Panc1 (cell line): ENCODE measurements at regions not wholly inside any gene's neighbourhood (a gene's known extent, or its start where the extent isn't known, plus 50 kb on each side); places are given as distances from the start of the nearest gene placed in this dataset.

Source experiments
- ATAC-seq: fragments of 200-7000 bp; cut with Tn5 transposase; 2 replicates; pipeline ENCODE4 v1.9.1; 2020; ENCODE audit warnings: mild to moderate bottlenecking, moderate library complexity
- BruUV-seq: library from RNA; stranded (reverse); fragments of 400-500 nt; replicated peaks from 2 replicates; lab custom pipeline; 2021; lab: Mats Ljungman, UMichigan
- CTCF ChIA-PET: fragments of 300-600 bp; sonication (Branson Sonifier 250); formaldehyde crosslinking; loops from one replicate; lab custom pipeline; 2022; ENCODE audit warnings: antibody characterized with exemption; lab: Charles Lee
- POLR2A ChIA-PET: fragments of 300-600 bp; sonication (Branson Sonifier 250); formaldehyde crosslinking; loops from one replicate; lab custom pipeline; 2022; ENCODE audit warnings: antibody characterized with exemption; lab: Charles Lee
- DNase-seq: peaks from one replicate; pipeline ENCODE4 v3.0.0-alpha.2; 2010; ENCODE audit warnings: low read depth, low spot score
- H3K27ac ChIP-seq: 2 replicates; pipeline ENCODE4 v1.5.1; 2011; ENCODE audit warnings: mild to moderate bottlenecking, low read length, inconsistent platforms
- H3K27me3 ChIP-seq: fragments of 200-500 bp; sonication (Bioruptor generic); 2 replicates; pipeline ENCODE4 v1.6.0; 2014; ENCODE audit warnings: low read length, inconsistent platforms; ENCODE audit not compliant: control insufficient read depth, insufficient read depth
- H3K36me3 ChIP-seq: fragments of 200-500 bp; sonication (Bioruptor generic); 2 replicates; pipeline ENCODE4 v1.5.1; 2014; ENCODE audit warnings: inconsistent platforms, mild to moderate bottlenecking, low read length, moderate library complexity; ENCODE audit not compliant: control insufficient read depth, insufficient read depth
- H3K4me1 ChIP-seq: 2 replicates; pipeline ENCODE4 v1.5.1; 2011; ENCODE audit warnings: inconsistent platforms, mild to moderate bottlenecking, low read length, moderate library complexity; ENCODE audit not compliant: control insufficient read depth, insufficient read depth
- H3K4me3 ChIP-seq, 2 experiments: 2 replicates each; pipeline ENCODE4 v1.5.1; 2011 to 2012; ENCODE audit warnings: low read depth in 2 of 2, low read length in 2 of 2, mild to moderate bottlenecking in 2 of 2, inconsistent platforms in 1 of 2, moderate library complexity in 1 of 2
- H3K9me3 ChIP-seq: fragments of 200-500 bp; sonication (Bioruptor generic); 2 replicates; pipeline ENCODE4 v1.5.1; 2014; ENCODE audit warnings: low read depth, mild to moderate bottlenecking, inconsistent platforms, low read length, moderate library complexity; ENCODE audit not compliant: control insufficient read depth, insufficient read depth
- POLR2AphosphoS5 ChIP-seq: IDR thresholded peaks from 2 replicates; pipeline ENCODE4 v1.6.1; 2012; ENCODE audit warnings: mild to moderate bottlenecking, low read depth, low read length, moderate library complexity
- SIN3A ChIP-seq: IDR thresholded peaks from 2 replicates; pipeline ENCODE4 v1.6.1; 2012; ENCODE audit warnings: low read depth, mild to moderate bottlenecking, low read length, moderate library complexity, borderline replicate concordance; ENCODE audit not compliant: insufficient read depth
- TCF7L2 ChIP-seq: IDR thresholded peaks from 2 replicates; pipeline ENCODE4 v1.6.1; 2011; ENCODE audit warnings: mild to moderate bottlenecking, low read depth, low read length, inconsistent platforms
- in situ Hi-C: cut with HindIII; loops from 2 replicates; pipeline ENCODE4 v1.10.0; 2016; ENCODE audit warnings: low sequenced_read_pairs, low pct_unique_long_range_greater_than_20kb
- intact Hi-C: fragments of 100-400 bp; cut with micrococcal nuclease; formaldehyde crosslinking; loops from one replicate; pipeline ENCODE4 v1.10.0; 2022; ENCODE audit not compliant: unreplicated experiment
- TF ChIP-seq, protein P1 (sequence below): fragments of 450-650 bp; IDR thresholded peaks from 2 replicates; pipeline ENCODE4 v1.5.1; 2017; ENCODE audit warnings: mild to moderate bottlenecking
- TF ChIP-seq, protein P2 (sequence below), 2 experiments: IDR thresholded peaks; 2 replicates each; pipeline ENCODE4 v1.6.1; 2011 to 2012; ENCODE audit warnings: low read depth in 2 of 2, control low read depth in 1 of 2, low read length in 1 of 2, mild to moderate bottlenecking in 1 of 2, moderate library complexity in 1 of 2; ENCODE audit not compliant: insufficient read depth in 1 of 2

DNA sequence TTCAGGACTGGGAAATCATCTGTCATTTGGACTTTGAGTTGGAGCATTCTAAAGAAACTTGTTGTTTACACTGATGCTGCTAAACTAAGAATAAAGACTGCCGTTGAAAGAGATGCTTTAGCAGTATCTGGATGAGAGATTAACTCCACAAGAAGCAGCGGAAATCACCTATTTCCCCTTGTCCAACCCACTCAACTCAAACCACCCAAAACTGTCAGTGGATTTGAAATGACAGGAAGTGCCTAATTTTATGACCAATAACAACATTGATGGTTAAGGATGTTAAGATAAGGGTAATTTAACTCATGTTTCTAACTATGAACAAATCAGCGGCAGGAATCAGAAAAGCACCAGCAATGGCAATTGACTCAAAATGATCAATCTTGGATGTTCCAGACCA, 110.8 kb upstream of the NR2F2 start:
- BruUV-seq: no TSS peak
- no peak overlapping the region for H3K4me3 ChIP-seq
- no peak overlapping the region for H3K27ac ChIP-seq
- H3K9me3 ChIP-seq: no peaks in the 10 kb centered on the region
- DNase-seq: no peak
- no peaks in the 10 kb centered on the region for H3K27me3 ChIP-seq
- intact Hi-C loops (no loop called here), in situ Hi-C loops (no loop called here)
- CTCF ChIA-PET: no interaction called here
- TF ChIP-seq POLR2AphosphoS5 (no peak), SIN3A (no peak), TCF7L2 (no peak)
- TF ChIP-seq, protein P1, sequence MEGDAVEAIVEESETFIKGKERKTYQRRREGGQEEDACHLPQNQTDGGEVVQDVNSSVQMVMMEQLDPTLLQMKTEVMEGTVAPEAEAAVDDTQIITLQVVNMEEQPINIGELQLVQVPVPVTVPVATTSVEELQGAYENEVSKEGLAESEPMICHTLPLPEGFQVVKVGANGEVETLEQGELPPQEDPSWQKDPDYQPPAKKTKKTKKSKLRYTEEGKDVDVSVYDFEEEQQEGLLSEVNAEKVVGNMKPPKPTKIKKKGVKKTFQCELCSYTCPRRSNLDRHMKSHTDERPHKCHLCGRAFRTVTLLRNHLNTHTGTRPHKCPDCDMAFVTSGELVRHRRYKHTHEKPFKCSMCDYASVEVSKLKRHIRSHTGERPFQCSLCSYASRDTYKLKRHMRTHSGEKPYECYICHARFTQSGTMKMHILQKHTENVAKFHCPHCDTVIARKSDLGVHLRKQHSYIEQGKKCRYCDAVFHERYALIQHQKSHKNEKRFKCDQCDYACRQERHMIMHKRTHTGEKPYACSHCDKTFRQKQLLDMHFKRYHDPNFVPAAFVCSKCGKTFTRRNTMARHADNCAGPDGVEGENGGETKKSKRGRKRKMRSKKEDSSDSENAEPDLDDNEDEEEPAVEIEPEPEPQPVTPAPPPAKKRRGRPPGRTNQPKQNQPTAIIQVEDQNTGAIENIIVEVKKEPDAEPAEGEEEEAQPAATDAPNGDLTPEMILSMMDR: no peak
- TF ChIP-seq, protein P2, sequence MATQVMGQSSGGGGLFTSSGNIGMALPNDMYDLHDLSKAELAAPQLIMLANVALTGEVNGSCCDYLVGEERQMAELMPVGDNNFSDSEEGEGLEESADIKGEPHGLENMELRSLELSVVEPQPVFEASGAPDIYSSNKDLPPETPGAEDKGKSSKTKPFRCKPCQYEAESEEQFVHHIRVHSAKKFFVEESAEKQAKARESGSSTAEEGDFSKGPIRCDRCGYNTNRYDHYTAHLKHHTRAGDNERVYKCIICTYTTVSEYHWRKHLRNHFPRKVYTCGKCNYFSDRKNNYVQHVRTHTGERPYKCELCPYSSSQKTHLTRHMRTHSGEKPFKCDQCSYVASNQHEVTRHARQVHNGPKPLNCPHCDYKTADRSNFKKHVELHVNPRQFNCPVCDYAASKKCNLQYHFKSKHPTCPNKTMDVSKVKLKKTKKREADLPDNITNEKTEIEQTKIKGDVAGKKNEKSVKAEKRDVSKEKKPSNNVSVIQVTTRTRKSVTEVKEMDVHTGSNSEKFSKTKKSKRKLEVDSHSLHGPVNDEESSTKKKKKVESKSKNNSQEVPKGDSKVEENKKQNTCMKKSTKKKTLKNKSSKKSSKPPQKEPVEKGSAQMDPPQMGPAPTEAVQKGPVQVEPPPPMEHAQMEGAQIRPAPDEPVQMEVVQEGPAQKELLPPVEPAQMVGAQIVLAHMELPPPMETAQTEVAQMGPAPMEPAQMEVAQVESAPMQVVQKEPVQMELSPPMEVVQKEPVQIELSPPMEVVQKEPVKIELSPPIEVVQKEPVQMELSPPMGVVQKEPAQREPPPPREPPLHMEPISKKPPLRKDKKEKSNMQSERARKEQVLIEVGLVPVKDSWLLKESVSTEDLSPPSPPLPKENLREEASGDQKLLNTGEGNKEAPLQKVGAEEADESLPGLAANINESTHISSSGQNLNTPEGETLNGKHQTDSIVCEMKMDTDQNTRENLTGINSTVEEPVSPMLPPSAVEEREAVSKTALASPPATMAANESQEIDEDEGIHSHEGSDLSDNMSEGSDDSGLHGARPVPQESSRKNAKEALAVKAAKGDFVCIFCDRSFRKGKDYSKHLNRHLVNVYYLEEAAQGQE (IDR thresholded peaks at IDR 0.05; ENCODE audit: insufficient read depth in 1 of 2, low read depth in 2 of 2, low read length in 1 of 2): no peak
- ATAC-seq: no peak
- POLR2A ChIA-PET: no interaction called here
- H3K36me3 ChIP-seq: no peaks in the 10 kb centered on the region
- H3K4me1 ChIP-seq: no peaks in the 10 kb centered on the region; the same call in 1 of the 2 replicates

- no peaks in the 10 kb centered on the region for H3K36me3 ChIP-seq
- H3K9me3 ChIP-seq: no peaks in the 10 kb centered on the region
- ChIA-PET POLR2A (interaction anchor here (0.5 kb wide), 1 partner anchor 48 kb away, joined by 3 read pairs; no protein-coding TSS in a partner anchor), CTCF (no interaction called here)
- intact Hi-C loops: no loop called here
- BruUV-seq: no TSS peak
- in situ Hi-C loops: no loop called here
- no peak overlapping the region for H3K27ac ChIP-seq
- TF ChIP-seq TCF7L2: no peak
- TF ChIP-seq, protein P1: no peak
- no peak for TF ChIP-seq SIN3A
- TF ChIP-seq, protein P2 (IDR thresholded peaks at IDR 0.05; ENCODE audit: insufficient read depth in 1 of 2, low read depth in 2 of 2, low read length in 1 of 2): no peak
- no peak for TF ChIP-seq POLR2AphosphoS5
- no peak overlapping the region for H3K4me3 ChIP-seq
- H3K4me1 ChIP-seq: no peaks in the 10 kb centered on the region; the same call in 1 of the 2 replicates
- ATAC-seq: no peak
- no peaks in the 10 kb centered on the region for H3K27me3 ChIP-seq
- DNase-seq: no peak
These were observed 109.8 kb upstream of the NR2F2 start for GRCh38 chr15:96220657-96221056.
